LNCAP (cell line): ENCODE measurements at regions not wholly inside any gene's neighbourhood (a gene's known extent, or its start where the extent isn't known, plus 50 kb on each side); places are given as distances from the start of the nearest gene placed in this dataset.

Experiments
- TF ChIP-seq, protein P1 (sequence below): fragments of 450-650 bp; IDR thresholded peaks from 2 replicates; pipeline ENCODE4 v1.5.1; 2017; ENCODE audit warnings: mild to moderate bottlenecking

DNA sequence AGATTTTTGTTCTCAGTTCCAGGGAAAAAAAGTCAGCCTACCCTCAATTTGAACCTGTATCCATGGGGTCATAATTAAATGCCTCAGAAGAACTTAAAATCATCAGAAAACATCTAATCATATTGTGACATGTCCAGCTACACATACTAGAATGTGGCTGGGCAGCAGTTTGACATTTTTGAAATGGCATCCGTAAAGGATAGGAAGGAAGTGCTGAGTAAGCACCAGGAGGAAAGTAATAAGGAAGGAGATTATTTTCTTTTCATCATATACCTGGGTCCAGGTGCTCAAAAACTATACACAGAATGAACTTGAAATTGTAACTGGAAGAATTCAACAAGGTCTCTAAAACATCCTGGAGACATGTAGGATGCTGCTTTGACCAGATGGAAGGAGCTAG is 116.9 kb upstream of the RAI14 start:
- TF ChIP-seq, protein P1, sequence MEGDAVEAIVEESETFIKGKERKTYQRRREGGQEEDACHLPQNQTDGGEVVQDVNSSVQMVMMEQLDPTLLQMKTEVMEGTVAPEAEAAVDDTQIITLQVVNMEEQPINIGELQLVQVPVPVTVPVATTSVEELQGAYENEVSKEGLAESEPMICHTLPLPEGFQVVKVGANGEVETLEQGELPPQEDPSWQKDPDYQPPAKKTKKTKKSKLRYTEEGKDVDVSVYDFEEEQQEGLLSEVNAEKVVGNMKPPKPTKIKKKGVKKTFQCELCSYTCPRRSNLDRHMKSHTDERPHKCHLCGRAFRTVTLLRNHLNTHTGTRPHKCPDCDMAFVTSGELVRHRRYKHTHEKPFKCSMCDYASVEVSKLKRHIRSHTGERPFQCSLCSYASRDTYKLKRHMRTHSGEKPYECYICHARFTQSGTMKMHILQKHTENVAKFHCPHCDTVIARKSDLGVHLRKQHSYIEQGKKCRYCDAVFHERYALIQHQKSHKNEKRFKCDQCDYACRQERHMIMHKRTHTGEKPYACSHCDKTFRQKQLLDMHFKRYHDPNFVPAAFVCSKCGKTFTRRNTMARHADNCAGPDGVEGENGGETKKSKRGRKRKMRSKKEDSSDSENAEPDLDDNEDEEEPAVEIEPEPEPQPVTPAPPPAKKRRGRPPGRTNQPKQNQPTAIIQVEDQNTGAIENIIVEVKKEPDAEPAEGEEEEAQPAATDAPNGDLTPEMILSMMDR, result no peak

- TF ChIP-seq, protein P1, result no peak
Measured at GRCh38 chr5:34541067-34541466, 115.1 kb upstream of the RAI14 start.

- TF ChIP-seq, protein P1, result no peak
Measured at GRCh38 chr5:34542818-34543217, 113.3 kb upstream of the RAI14 start.

DNA sequence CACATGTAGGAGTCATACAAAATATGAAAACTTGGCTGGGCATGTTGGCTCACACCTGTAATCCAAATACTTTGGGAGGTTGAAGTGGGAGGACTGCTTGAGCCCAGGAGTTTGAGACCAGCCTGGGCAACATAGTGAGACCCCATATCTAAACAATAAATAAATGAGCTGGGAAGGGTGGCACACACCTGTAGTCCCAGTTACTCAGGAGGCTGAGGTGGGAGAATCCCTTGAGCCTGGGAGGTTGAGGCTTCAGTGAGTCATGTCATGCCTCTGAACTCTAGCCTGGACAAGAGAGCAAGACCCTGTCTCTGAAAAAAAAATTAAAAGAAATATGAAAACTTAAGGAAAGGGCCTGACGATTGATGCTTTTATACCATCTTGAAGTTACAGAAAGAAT is 112.4 kb upstream of the RAI14 start:
- TF ChIP-seq, protein P1, result no peak

DNA sequence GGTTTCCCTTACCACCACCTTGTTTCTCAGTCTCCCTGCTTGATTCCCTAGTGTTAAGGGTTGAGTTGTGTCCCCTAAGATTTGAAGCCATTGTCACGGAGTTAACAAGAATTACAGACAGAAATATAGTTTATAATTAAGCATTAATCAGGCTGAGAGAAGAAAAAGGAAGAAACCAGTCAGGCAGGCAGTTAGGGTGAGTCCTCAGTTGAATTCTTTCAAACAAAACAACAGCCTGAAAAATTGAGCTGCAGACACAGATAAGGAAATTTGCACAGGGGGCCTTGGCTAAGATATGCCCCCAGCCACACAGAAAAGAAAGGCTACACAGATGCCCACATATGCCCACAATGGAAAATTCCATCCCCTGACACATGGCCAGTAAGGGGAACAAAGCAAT is 111.7 kb upstream of the RAI14 start:
- TF ChIP-seq, protein P1, result no peak

DNA sequence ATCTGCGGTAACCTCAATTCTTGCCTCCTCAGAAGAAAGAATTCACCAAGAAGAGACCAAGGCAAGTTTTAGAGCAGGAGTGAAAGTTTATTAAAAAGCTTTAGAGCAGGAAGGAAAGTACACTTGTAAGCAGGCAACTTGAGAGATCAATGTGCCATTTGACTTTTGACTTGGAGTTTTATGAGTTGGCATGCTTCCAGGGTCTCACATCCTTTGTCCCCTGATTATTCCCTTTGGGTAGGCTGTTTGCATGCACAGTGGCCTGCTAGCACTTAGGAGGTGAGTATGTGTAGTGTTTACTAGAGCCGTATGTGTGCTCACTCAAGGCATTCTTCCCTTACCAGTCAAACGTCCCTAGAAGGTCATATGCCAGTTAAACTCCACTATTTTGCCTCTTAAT is 111.0 kb upstream of the RAI14 start:
- TF ChIP-seq, protein P1, result no peak

DNA sequence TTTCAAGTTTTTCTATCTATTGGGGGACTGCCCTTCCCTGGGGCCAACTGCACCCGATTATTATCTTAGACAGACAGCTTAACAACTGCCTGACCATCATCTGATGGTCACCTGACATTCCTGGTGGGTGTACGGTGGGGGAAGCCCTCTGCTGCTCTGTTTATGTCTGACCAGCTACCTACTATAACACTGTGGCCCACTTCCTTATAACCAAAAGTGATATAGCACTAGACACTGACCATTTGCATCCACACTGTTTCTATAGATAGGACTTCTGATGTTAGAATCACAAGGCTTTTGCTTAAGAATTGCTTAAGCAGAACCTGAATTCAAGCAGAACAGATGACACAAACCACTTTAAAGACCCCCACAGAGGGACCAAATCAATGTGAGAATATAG is 110.5 kb upstream of the RAI14 start:
- TF ChIP-seq, protein P1, result no peak
